Ovary (tissue), 3 donors: ENCODE measurements at regions not wholly inside any gene's neighbourhood (a gene's known extent, or its start where the extent isn't known, plus 50 kb on each side); places are given as distances from the start of the nearest gene placed in this dataset.

Experiments
- POLR2A ChIP-seq: fragments of 450-650 bp; IDR thresholded peaks from one replicate; pipeline ENCODE4 v1.6.1; 2017; ENCODE audit warnings: antibody characterized with exemption, mild to moderate bottlenecking, moderate library complexity
- TF ChIP-seq, protein P1 (sequence below), 3 donors: fragments of 450-650 bp in 2 of 3; fragments of 200-600 bp in 1 of 3; IDR thresholded peaks; one replicate each; pipeline versions ENCODE4 v1.5.1 to v1.8.0; 2016 to 2022; ENCODE audit warnings: antibody characterized with exemption in 3 of 3, mild to moderate bottlenecking in 1 of 3
- donor health status: DM: no; HTN: no; CAD: no.

DNA sequence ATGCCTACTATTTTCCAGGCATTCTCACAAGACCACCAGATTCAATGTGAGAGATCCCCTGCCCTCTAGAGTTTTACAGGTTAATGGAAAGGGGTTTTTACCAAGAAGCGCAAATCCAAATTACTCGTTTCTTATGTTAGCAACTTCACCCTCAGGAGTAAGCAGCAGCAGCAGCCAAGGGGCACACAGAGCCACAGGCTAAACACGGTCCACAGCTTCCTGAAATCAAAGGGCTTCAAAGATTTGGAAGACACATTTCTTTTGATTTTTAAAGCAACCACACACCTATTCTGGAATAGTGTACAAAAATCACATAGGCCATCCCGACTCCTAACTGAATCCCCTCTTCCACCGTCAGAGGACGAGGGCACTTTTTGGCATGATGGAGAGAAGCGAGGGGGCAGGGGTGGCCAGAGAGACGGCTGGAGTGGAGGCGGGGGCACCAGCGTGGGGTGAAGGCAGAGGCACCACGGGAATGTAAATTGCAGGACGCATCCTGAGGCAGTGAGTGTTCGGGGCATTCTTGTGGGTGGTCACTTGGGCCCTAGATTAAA, 107.0 kb downstream of the ARF6 start:
- TF ChIP-seq, protein P1, sequence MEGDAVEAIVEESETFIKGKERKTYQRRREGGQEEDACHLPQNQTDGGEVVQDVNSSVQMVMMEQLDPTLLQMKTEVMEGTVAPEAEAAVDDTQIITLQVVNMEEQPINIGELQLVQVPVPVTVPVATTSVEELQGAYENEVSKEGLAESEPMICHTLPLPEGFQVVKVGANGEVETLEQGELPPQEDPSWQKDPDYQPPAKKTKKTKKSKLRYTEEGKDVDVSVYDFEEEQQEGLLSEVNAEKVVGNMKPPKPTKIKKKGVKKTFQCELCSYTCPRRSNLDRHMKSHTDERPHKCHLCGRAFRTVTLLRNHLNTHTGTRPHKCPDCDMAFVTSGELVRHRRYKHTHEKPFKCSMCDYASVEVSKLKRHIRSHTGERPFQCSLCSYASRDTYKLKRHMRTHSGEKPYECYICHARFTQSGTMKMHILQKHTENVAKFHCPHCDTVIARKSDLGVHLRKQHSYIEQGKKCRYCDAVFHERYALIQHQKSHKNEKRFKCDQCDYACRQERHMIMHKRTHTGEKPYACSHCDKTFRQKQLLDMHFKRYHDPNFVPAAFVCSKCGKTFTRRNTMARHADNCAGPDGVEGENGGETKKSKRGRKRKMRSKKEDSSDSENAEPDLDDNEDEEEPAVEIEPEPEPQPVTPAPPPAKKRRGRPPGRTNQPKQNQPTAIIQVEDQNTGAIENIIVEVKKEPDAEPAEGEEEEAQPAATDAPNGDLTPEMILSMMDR (IDR thresholded peaks at IDR 0.05) = no peak
- no peak for TF ChIP-seq POLR2A
